Fibroblast of lung (primary cell): ENCODE measurements at regions not wholly inside any gene's neighbourhood (a gene's known extent, or its start where the extent isn't known, plus 50 kb on each side); places are given as distances from the start of the nearest gene placed in this dataset.

Experiments
- DNase-seq, 2 donors: peaks; one replicate each; pipeline versions ENCODE4 v3.0.0 to v3.0.0-alpha.2; 2010; ENCODE audit warnings: low read depth in 2 of 2
- H2AFZ ChIP-seq: 2 replicates; pipeline ENCODE4 v1.5.1; 2012; ENCODE audit warnings: low read length, control low read depth, inconsistent platforms
- H3K27ac ChIP-seq: 2 replicates; pipeline ENCODE4 v1.5.1; 2011; ENCODE audit warnings: low read length, control low read depth; ENCODE audit not compliant: insufficient read depth
- H3K27me3 ChIP-seq: 2 replicates; pipeline ENCODE4 v1.5.1; 2011; ENCODE audit warnings: mild to moderate bottlenecking, low read length; ENCODE audit not compliant: control insufficient read depth, insufficient read depth
- H3K36me3 ChIP-seq: 2 replicates; pipeline ENCODE4 v1.5.1; 2011; ENCODE audit warnings: low read length; ENCODE audit not compliant: control insufficient read depth, insufficient read depth
- H3K4me1 ChIP-seq: 2 replicates; pipeline ENCODE4 v1.5.1; 2011; ENCODE audit warnings: low read length; ENCODE audit not compliant: control insufficient read depth, insufficient read depth; ENCODE audit errors: extremely low read depth
- H3K4me2 ChIP-seq: 2 replicates; pipeline ENCODE4 v1.5.1; 2011; ENCODE audit warnings: low read length, control low read depth; ENCODE audit not compliant: insufficient read depth; ENCODE audit errors: extremely low read depth
- H3K4me3 ChIP-seq, 4 experiments: fragments of 200-600 bp in 1 of 4; sonication (generic) in 1 of 4; replicated peaks in 1 of 4; 2 replicates each; pipeline ENCODE4 v1.5.1; 2011 to 2016; ENCODE audit warnings: low read length in 4 of 4, low read depth in 3 of 4, mild to moderate bottlenecking in 3 of 4, control low read depth in 2 of 4, inconsistent platforms in 1 of 4, mixed read lengths in 1 of 4; ENCODE audit not compliant: insufficient read depth in 1 of 4; ENCODE audit errors: control extremely low read depth in 1 of 4
- H3K79me2 ChIP-seq: 2 replicates; pipeline ENCODE4 v1.5.1; 2012; ENCODE audit warnings: mild to moderate bottlenecking, low read length, inconsistent platforms; ENCODE audit not compliant: control insufficient read depth, insufficient read depth
- H3K9ac ChIP-seq: 2 replicates; pipeline ENCODE4 v1.5.1; 2011; ENCODE audit warnings: mild to moderate bottlenecking, low read length, control low read depth; ENCODE audit not compliant: insufficient read depth
- H3K9me3 ChIP-seq: 2 replicates; pipeline ENCODE4 v1.5.1; 2012; ENCODE audit warnings: low read depth, low read length; ENCODE audit not compliant: control insufficient read depth, insufficient read depth
- H4K20me1 ChIP-seq: 2 replicates; pipeline ENCODE4 v1.5.1; 2011; ENCODE audit warnings: low read length; ENCODE audit not compliant: control insufficient read depth, insufficient read depth; ENCODE audit errors: extremely low read depth
- EZH2 ChIP-seq: IDR thresholded peaks from 2 replicates; pipeline ENCODE4 v1.5.1; 2012; ENCODE audit warnings: low read length, control low read depth, mild to moderate bottlenecking; ENCODE audit errors: missing control alignments
- TF ChIP-seq, protein P1 (sequence below), 2 donors: IDR thresholded peaks in 1 of 2; conservative IDR thresholded peaks in 1 of 2; 1 replicate in 1 of 2; 2 replicates in 1 of 2; pipeline ENCODE4 v1.5.1; 2011 to 2012; ENCODE audit warnings: low read length in 2 of 2, control low read depth in 1 of 2, inconsistent platforms in 1 of 2, low read depth in 1 of 2, mild to moderate bottlenecking in 1 of 2

GRCh38 chr7:24214670-24215069, 69.3 kb upstream of the NPY start:
- no peak for DNase-seq
- Histone ChIP-seq H3K9me3 (no peaks in the 10 kb centered on the region), H2AFZ (no peak overlapping the region), H3K27ac (no peak overlapping the region), H3K36me3 (no peaks in the 10 kb centered on the region), H3K4me1 (no peaks in the 10 kb centered on the region), H3K9ac (no peak overlapping the region), H3K27me3 (no peaks in the 10 kb centered on the region), H3K4me3 (no peak overlapping the region), H4K20me1 (no peaks in the 10 kb centered on the region), H3K4me2 (no peak overlapping the region), H3K79me2 (no peaks in the 10 kb centered on the region)
- TF ChIP-seq EZH2 = no peak
- TF ChIP-seq, protein P1, sequence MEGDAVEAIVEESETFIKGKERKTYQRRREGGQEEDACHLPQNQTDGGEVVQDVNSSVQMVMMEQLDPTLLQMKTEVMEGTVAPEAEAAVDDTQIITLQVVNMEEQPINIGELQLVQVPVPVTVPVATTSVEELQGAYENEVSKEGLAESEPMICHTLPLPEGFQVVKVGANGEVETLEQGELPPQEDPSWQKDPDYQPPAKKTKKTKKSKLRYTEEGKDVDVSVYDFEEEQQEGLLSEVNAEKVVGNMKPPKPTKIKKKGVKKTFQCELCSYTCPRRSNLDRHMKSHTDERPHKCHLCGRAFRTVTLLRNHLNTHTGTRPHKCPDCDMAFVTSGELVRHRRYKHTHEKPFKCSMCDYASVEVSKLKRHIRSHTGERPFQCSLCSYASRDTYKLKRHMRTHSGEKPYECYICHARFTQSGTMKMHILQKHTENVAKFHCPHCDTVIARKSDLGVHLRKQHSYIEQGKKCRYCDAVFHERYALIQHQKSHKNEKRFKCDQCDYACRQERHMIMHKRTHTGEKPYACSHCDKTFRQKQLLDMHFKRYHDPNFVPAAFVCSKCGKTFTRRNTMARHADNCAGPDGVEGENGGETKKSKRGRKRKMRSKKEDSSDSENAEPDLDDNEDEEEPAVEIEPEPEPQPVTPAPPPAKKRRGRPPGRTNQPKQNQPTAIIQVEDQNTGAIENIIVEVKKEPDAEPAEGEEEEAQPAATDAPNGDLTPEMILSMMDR (conservative IDR thresholded peaks at IDR 0.05 in 1 of 2, IDR thresholded peaks at IDR 0.05 in 1 of 2; ENCODE audit: low read depth in 1 of 2, low read length in 2 of 2) = no peak

GRCh38 chr7:24216576-24217125, 67.3 kb upstream of the NPY start:
- H3K27ac ChIP-seq = no peak overlapping the region

DNA sequence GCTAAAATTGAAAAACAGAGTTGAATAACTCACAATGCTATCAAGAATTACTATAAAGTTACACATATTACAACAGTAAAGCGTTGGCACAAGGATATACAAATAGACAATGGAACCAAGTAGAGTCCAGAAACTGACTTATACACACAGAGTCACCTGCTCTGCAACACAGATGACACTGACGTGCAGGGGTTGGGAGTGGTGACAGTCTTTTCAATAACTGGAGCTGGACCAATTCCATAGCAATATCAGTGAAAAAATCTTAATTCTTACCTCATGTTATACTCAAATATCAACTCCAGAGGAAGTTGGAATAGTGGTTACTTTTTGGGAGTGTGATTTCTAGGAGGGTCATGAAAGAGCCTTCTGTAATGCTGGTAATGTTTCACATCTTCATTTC, 62.5 kb upstream of the NPY start:
- no peak for DNase-seq
- Histone ChIP-seq H3K36me3 (no peaks in the 10 kb centered on the region), H3K79me2 (no peaks in the 10 kb centered on the region), H4K20me1 (no peaks in the 10 kb centered on the region), H3K4me1 (no peaks in the 10 kb centered on the region), H3K9ac (no peak overlapping the region), H3K27me3 (no peaks in the 10 kb centered on the region), H3K9me3 (no peaks in the 10 kb centered on the region), H3K4me2 (no peak overlapping the region), H3K27ac (no peak overlapping the region), H2AFZ (no peak overlapping the region), H3K4me3 (no peak overlapping the region)
- TF ChIP-seq, protein P1 (conservative IDR thresholded peaks at IDR 0.05 in 1 of 2, IDR thresholded peaks at IDR 0.05 in 1 of 2; ENCODE audit: low read depth in 1 of 2, low read length in 2 of 2) = no peak
- no peak for TF ChIP-seq EZH2

More at GRCh38 chr7:24216576-24217125, 67.3 kb upstream of the NPY start:
- no peaks in the 10 kb centered on the region for H4K20me1 ChIP-seq
- H3K9ac ChIP-seq = no peak overlapping the region
- no peaks in the 10 kb centered on the region for H3K9me3 ChIP-seq
- no peaks in the 10 kb centered on the region for H3K36me3 ChIP-seq
- no peak overlapping the region for H3K4me2 ChIP-seq
- no peaks in the 10 kb centered on the region for H3K27me3 ChIP-seq
- no peaks in the 10 kb centered on the region for H3K4me1 ChIP-seq
- no peak for TF ChIP-seq EZH2
- TF ChIP-seq, protein P1 (conservative IDR thresholded peaks at IDR 0.05 in 1 of 2, IDR thresholded peaks at IDR 0.05 in 1 of 2; ENCODE audit: low read depth in 1 of 2, low read length in 2 of 2) = no peak
- H3K79me2 ChIP-seq = no peaks in the 10 kb centered on the region
- H2AFZ ChIP-seq = no peak overlapping the region
- DNase-seq = peak; percentile 82 to 93
- no peak overlapping the region for H3K4me3 ChIP-seq
